Skin of body (tissue), 1 donor: ENCODE measurements at regions not wholly inside any gene's neighbourhood (a gene's known extent, or its start where the extent isn't known, plus 50 kb on each side); places are given as distances from the start of the nearest gene placed in this dataset.
"Not testable (repeated sequence)": the region's sequence is repeated elsewhere in the genome, so short reads cannot be mapped to it uniquely, and the experiment has no call there.

ENCODE experiments used
- DNase-seq: peaks from one replicate; lab custom pipeline; 2025; lab: John Stamatoyannopoulos, UW

- no peak for DNase-seq
Measured at GRCh38 chr9:78668148-78668832, 371.4 kb downstream of the PSAT1 start.

DNA sequence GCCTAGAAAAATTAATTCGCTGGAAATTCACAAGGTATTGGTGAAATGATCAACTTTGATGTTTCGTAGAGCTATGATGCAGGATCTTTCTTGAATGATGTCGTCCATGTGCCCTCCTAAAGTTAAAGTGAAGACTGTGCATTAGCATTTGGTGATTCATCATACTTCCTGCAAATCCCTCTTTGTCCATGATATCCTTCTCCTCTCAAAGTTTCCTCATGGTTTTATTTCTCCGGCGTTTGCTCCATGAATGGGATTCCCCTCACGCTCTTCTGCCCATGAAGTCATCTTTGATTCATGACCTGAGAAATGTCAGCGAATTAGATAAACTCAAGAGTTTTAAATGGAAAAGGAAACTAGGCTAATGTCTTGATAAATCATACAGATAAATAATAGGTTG, 372.7 kb downstream of the PSAT1 start:
- no peak for DNase-seq

- DNase-seq: no peak
Measured at GRCh38 chr9:78671785-78672184, 374.9 kb downstream of the PSAT1 start.

DNA sequence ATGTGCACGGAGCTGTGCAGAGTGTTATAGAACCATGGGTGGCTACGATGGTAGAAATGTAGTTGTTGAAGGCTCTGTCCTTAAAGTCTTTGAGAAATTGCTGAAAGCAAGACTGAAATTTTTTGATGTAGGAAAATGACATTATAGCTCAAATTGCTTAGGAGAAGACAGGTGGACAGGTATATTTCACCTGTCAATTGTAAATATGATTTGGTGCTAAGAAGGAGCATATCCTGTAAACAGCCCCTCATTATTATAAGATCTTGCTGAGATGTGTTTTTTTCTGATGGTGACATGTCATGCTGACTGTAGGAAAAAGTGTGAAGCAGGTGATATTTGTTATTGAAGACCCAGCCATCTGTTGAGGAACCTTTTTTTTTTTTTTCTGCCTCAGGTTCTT, 377.9 kb downstream of the PSAT1 start:
- no peak for DNase-seq

DNA sequence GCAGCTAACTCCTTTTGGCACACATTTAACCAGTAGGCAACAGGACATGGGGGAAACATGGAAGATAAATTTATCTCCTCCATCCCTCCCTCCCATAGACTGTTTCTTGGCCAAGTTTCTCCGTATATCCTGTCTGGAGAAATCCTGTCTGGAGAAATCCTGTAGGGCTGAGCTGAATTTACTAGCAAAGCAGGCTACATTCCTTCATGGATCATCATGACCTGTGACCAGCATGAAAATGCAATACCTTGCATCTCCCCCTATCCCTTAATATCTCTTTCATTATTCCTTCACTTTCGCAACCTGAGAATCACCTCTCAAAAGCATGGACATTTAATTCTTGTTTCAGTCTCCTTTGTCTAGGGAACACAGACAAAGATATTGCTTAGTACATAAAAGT, 379.1 kb downstream of the PSAT1 start:
- no peak for DNase-seq

DNA sequence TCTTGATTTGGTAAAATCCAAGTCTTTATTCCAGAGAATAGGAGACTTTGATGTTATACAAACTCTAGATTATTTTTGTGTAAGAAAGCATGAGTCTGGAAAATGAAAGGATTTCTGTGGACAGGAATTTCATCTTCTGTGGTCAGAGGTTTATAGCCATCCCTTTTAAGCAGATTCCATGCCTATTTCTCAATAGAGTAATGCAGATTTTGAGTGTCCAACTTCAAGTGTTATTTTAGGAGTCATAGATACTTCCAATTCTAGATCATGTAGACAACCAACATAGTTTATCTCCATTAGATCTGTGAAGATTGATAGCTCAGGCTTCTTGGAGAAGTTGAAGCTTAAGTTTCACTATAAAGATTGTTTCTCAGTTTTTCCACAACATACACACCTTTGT, 379.7 kb downstream of the PSAT1 start:
- DNase-seq: no peak

DNA sequence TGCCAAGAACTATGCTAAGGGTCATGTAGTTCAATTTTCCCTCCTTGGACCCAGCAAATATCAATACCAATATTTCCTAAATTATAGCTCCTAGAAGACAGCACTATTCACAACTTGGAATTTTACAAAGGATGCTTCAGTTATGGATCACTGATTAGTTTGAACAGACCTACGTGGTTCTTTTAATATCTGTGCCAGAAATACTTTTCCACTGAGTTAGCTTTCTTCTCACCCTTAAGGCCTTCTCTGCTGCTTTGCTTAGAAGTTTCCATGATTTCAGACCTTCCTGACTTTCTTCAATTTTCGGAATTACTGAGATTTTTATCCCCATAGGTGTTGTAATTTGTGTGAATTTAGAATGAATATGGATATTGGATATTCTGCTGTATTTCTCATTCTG, 380.4 kb downstream of the PSAT1 start:
- no peak for DNase-seq

DNA sequence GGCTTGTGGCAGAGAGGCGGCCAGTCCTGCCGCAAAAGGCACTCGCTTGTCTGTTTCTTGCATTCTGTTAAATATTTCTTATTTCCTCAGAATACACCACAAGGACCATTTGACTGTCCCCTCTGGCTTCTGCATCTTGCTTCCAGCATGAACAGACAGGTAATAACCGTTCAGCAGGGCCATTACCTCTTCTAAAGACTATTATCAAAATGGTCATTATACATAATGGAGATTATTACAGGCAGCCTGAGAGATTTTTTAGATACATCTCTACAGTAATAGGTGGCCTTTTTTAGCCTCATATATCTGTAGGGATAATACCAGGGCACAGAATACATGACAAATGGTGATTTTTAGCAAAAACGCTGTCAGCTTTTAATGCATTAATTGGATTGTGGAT, 382.0 kb downstream of the PSAT1 start:
- no peak for DNase-seq

- DNase-seq: no peak
Measured at GRCh38 chr9:78680196-78680595, 383.3 kb downstream of the PSAT1 start.

DNA sequence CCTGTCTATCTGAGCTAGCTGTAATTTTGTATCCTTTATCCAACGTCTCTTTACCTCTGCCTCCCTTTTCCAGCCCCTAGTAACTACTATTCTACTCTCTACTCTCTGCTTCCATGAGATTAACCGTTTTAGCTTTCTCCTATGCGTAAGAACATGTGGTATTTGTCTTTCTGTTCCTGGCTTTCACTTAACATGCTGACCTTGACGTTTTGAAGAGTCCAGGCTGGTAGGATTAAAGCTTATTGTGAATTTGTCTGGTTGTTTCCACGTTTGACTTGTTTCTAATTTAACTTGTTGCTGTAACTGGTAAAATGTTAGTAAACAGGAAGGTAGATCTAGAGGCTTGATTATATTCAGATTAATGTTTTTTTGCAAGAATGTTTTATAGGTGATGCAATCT, 385.3 kb downstream of the PSAT1 start:
- no peak for DNase-seq

DNA sequence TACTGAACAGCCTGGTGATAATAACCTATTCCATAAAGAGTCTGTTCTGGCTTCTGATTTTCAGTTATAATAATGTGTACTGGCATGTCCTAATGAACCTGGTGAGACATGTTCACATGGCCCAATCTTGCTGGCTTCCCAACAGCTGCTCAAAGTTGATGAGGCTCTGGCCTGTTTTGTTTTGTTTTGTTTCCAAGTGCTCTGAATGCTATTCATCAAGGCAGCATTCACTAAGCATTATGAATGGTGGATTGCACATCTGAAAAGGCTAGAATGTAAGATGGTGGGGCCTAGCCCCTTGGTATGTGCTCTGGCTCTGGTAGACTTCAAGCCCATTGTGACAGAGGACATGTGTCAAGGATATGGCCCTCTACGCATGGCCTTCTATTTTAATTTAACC, 388.5 kb downstream of the PSAT1 start:
- no peak for DNase-seq

DNA sequence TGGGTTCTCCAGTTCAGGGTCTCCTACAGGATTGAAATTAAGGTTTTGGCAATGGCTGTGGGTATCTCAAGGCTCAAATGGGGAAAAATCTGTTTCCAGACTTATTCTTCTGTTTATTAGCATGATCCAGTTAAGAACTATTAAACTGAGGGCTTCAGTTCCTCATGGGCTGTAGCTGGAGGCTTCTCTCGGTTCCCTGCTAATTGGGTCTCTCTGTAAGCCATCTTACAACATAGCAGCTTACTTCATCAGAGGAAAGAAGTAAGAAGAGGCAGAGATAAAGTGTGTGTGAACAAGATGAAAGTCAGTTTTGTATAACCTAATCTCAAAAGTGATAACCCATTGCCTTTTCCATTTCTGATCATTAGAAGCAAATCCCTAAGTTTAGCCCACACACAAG, 391.9 kb downstream of the PSAT1 start:
- DNase-seq: no peak

DNA sequence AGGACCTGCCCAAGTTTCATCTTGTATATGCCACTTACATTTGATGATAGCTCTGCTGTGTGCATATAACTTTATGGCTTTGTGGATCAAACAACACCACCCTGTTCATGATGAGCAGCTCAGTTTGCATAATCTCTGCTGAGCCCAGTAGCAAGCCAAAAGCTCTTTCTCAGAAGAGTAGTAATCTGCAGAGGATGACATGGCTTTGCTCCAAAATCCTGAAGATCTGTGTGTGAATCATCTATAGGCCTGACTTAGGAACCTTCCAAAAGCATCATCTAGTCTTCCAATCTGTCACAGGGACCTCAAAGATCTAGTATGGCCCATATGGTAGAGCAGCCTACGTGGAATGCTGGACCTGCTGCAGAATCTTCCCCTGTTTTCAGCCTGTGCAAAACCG, 394.6 kb downstream of the PSAT1 start:
- no peak for DNase-seq

- DNase-seq: no peak
Measured at GRCh38 chr9:78692871-78693270, 395.9 kb downstream of the PSAT1 start.

GRCh38 chr9:78694974-78695373, 398.0 kb downstream of the PSAT1 start:
- DNase-seq: no peak

- no peak for DNase-seq
Measured at GRCh38 chr9:78695519-78695918, 398.6 kb downstream of the PSAT1 start.

DNA sequence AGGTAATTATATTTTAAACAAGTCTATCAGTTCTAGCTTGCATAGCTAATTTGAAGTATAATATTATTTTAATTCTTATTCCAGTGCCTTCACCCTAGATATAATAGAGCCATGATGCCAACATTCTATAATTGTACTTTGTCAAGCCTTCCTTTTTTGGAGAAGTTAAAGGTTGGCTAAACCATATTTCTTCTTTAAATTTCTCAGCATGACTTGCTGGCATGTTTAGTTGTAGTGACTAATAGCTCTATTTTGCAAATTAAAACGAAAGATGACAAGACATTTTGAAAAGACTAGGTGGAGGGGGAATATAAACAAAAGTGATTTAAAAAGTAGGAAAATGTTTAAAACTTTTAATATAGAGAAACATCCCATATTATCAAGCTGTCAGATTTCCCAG, 400.7 kb downstream of the PSAT1 start:
- DNase-seq: no peak

- no peak for DNase-seq
Measured at GRCh38 chr9:78698371-78698770, 401.4 kb downstream of the PSAT1 start.

GRCh38 chr9:78699217-78699616, 402.3 kb downstream of the PSAT1 start:
- DNase-seq: not testable (repeated sequence)

- DNase-seq: not testable (repeated sequence)
Measured at GRCh38 chr9:78704153-78704552, 407.2 kb downstream of the PSAT1 start.

GRCh38 chr9:78707080-78707479, 410.2 kb downstream of the PSAT1 start:
- no peak for DNase-seq

GRCh38 chr9:78707481-78707991, 410.6 kb downstream of the PSAT1 start:
- no peak for DNase-seq

GRCh38 chr9:78712903-78713613, 416.1 kb downstream of the PSAT1 start:
- DNase-seq: no peak
